ENCODE measurements at regions not wholly inside any gene's neighbourhood (a gene's known extent, or its start where the extent isn't known, plus 50 kb on each side); places are given as distances from the start of the nearest gene placed in this dataset.

- ATAC-seq = no peak
Observed at GRCh38 chr2:180349809-180350208, 342.7 kb upstream of the CWC22 start.

GRCh38 chr2:180343528-180344345 is 336.6 kb upstream of the CWC22 start:
- no peak for ATAC-seq

- no peak for ATAC-seq
Observed at GRCh38 chr2:180337136-180337535, 330.0 kb upstream of the CWC22 start.

- no peak for ATAC-seq
Observed at GRCh38 chr2:180336550-180336949, 329.5 kb upstream of the CWC22 start.

- ATAC-seq = no peak
Observed at GRCh38 chr2:180334514-180334913, 327.4 kb upstream of the CWC22 start.

GRCh38 chr2:180328795-180329422 is 321.8 kb upstream of the CWC22 start:
- ATAC-seq = no peak

- no peak for ATAC-seq
Observed at GRCh38 chr2:180327185-180327584, 320.1 kb upstream of the CWC22 start.

GRCh38 chr2:180325416-180326120 is 318.5 kb upstream of the CWC22 start:
- no peak for ATAC-seq

- no peak for ATAC-seq
Observed at GRCh38 chr2:180324182-180324581, 317.1 kb upstream of the CWC22 start.

GRCh38 chr2:180322781-180323180 is 315.7 kb upstream of the CWC22 start:
- ATAC-seq = no peak

GRCh38 chr2:180319586-180320405 is 312.7 kb upstream of the CWC22 start:
- ATAC-seq = no peak

GRCh38 chr2:180314086-180314485 is 307.0 kb upstream of the CWC22 start:
- no peak for ATAC-seq

- no peak for ATAC-seq
Observed at GRCh38 chr2:180312542-180312941, 305.4 kb upstream of the CWC22 start.

- no peak for ATAC-seq
Observed at GRCh38 chr2:180307096-180307495, 300.0 kb upstream of the CWC22 start.

GRCh38 chr2:180306346-180306745 is 299.2 kb upstream of the CWC22 start:
- no peak for ATAC-seq

- ATAC-seq = no peak
Observed at GRCh38 chr2:180291552-180292421, 284.7 kb upstream of the CWC22 start.

- ATAC-seq = no peak
Observed at GRCh38 chr2:180291060-180291459, 284.0 kb upstream of the CWC22 start.

- no peak for ATAC-seq
Observed at GRCh38 chr2:180289627-180290026, 282.5 kb upstream of the CWC22 start.

GRCh38 chr2:180279581-180279980 is 272.5 kb upstream of the CWC22 start:
- ATAC-seq = no peak

- ATAC-seq = no peak
Observed at GRCh38 chr2:180276733-180277132, 269.6 kb upstream of the CWC22 start.

- no peak for ATAC-seq
Observed at GRCh38 chr2:180268006-180268405, 260.9 kb upstream of the CWC22 start.

- ATAC-seq = no peak
Observed at GRCh38 chr2:180261976-180262375, 254.9 kb upstream of the CWC22 start.

Data from activated CD4-positive, CD25-positive, alpha-beta regulatory T cell treated with anti-CD3 and anti-CD28 coated beads, Interleukin-2, amount 50 U/mL, for 24 hours (primary cell).